HG03159 (cell line): ENCODE measurements at regions not wholly inside any gene's neighbourhood (a gene's known extent, or its start where the extent isn't known, plus 50 kb on each side); places are given as distances from the start of the nearest gene placed in this dataset.

Experiments used
- ATAC-seq: cut with Tn5 transposase; IDR thresholded peaks from one replicate; pipeline ENCODE4 v1.9.1; 2021; ENCODE audit warnings: mild to moderate bottlenecking, moderate library complexity; ENCODE audit not compliant: unreplicated experiment

- ATAC-seq, result no peak
Measured at GRCh38 chr2:217290467-217290866, 430.6 kb upstream of the TNP1 start.

- no peak for ATAC-seq
Measured at GRCh38 chr2:217289907-217290280, 430.0 kb upstream of the TNP1 start.

GRCh38 chr2:217289177-217289906 is 429.5 kb upstream of the TNP1 start:
- no peak for ATAC-seq

GRCh38 chr2:217288472-217289063 is 428.7 kb upstream of the TNP1 start:
- no peak for ATAC-seq

- ATAC-seq, result no peak
Measured at GRCh38 chr2:217286833-217287232, 427.0 kb upstream of the TNP1 start.

GRCh38 chr2:217285926-217286325 is 426.1 kb upstream of the TNP1 start:
- ATAC-seq, result no peak

- no peak for ATAC-seq
Measured at GRCh38 chr2:217283460-217283859, 423.6 kb upstream of the TNP1 start.

- no peak for ATAC-seq
Measured at GRCh38 chr2:217282531-217282930, 422.7 kb upstream of the TNP1 start.

GRCh38 chr2:217279556-217279955 is 419.7 kb upstream of the TNP1 start:
- no peak for ATAC-seq

GRCh38 chr2:217279140-217279539 is 419.3 kb upstream of the TNP1 start:
- no peak for ATAC-seq

GRCh38 chr2:217277646-217278398 is 418.0 kb upstream of the TNP1 start:
- ATAC-seq, result no peak

GRCh38 chr2:217276433-217276832 is 416.6 kb upstream of the TNP1 start:
- ATAC-seq, result no peak

- no peak for ATAC-seq
Measured at GRCh38 chr2:217275091-217275490, 415.2 kb upstream of the TNP1 start.

- no peak for ATAC-seq
Measured at GRCh38 chr2:217274578-217274977, 414.7 kb upstream of the TNP1 start.

- ATAC-seq, result no peak
Measured at GRCh38 chr2:217273851-217274250, 414.0 kb upstream of the TNP1 start.

GRCh38 chr2:217273162-217273561 is 413.3 kb upstream of the TNP1 start:
- ATAC-seq, result no peak

- ATAC-seq, result no peak
Measured at GRCh38 chr2:217271813-217272212, 411.9 kb upstream of the TNP1 start.

GRCh38 chr2:217270485-217271121 is 410.7 kb upstream of the TNP1 start:
- ATAC-seq, result no peak

- ATAC-seq, result no peak
Measured at GRCh38 chr2:217269701-217270484, 410.0 kb upstream of the TNP1 start.

GRCh38 chr2:217268978-217269377 is 409.1 kb upstream of the TNP1 start:
- ATAC-seq, result no peak

- no peak for ATAC-seq
Measured at GRCh38 chr2:217267758-217268157, 407.9 kb upstream of the TNP1 start.
